Activated CD8-positive, alpha-beta memory T cell treated with anti-CD3 and anti-CD28 coated beads, Interleukin-2, amount 50 U/mL, for 48 hours (primary cell): ENCODE measurements at regions not wholly inside any gene's neighbourhood (a gene's known extent, or its start where the extent isn't known, plus 50 kb on each side); places are given as distances from the start of the nearest gene placed in this dataset.
"Not testable (repeated sequence)": the region's sequence is repeated elsewhere in the genome, so short reads cannot be mapped to it uniquely, and the experiment has no call there.

Experiments
- DNase-seq: peaks from one replicate; pipeline ENCODE4 v3.0.0-alpha.2; 2020

- no peak for DNase-seq
Observed at GRCh38 chr13:44778761-44779484, 202.8 kb upstream of the TSC22D1 start.

GRCh38 chr13:44775290-44775689 is 199.2 kb upstream of the TSC22D1 start:
- DNase-seq = not testable (repeated sequence)

- no peak for DNase-seq
Observed at GRCh38 chr13:44770951-44771350, 194.8 kb upstream of the TSC22D1 start.

GRCh38 chr13:44769686-44770085 is 193.6 kb upstream of the TSC22D1 start:
- DNase-seq = no peak

- DNase-seq = no peak
Observed at GRCh38 chr13:44768775-44769581, 192.8 kb upstream of the TSC22D1 start.

- DNase-seq = no peak
Observed at GRCh38 chr13:44768239-44768638, 192.1 kb upstream of the TSC22D1 start.

- no peak for DNase-seq
Observed at GRCh38 chr13:44765001-44765471, 188.9 kb upstream of the TSC22D1 start.

- DNase-seq = no peak
Observed at GRCh38 chr13:44764302-44764692, 188.2 kb upstream of the TSC22D1 start.

- no peak for DNase-seq
Observed at GRCh38 chr13:44763615-44764301, 187.6 kb upstream of the TSC22D1 start.

- no peak for DNase-seq
Observed at GRCh38 chr13:44762911-44763310, 186.8 kb upstream of the TSC22D1 start.

GRCh38 chr13:44760434-44760833 is 184.3 kb upstream of the TSC22D1 start:
- no peak for DNase-seq

GRCh38 chr13:44759384-44760360 is 183.5 kb upstream of the TSC22D1 start:
- DNase-seq = no peak

- no peak for DNase-seq
Observed at GRCh38 chr13:44758630-44759383, 182.7 kb upstream of the TSC22D1 start.

GRCh38 chr13:44757671-44758070 is 181.5 kb upstream of the TSC22D1 start:
- DNase-seq = no peak

GRCh38 chr13:44756276-44756810 is 180.2 kb upstream of the TSC22D1 start:
- DNase-seq = no peak

GRCh38 chr13:44755872-44756271 is 179.7 kb upstream of the TSC22D1 start:
- no peak for DNase-seq

- no peak for DNase-seq
Observed at GRCh38 chr13:44752164-44752563, 176.0 kb upstream of the TSC22D1 start.

- no peak for DNase-seq
Observed at GRCh38 chr13:44750630-44751029, 174.5 kb upstream of the TSC22D1 start.

- DNase-seq = no peak
Observed at GRCh38 chr13:44749906-44750305, 173.8 kb upstream of the TSC22D1 start.

GRCh38 chr13:44748439-44748838 is 172.3 kb upstream of the TSC22D1 start:
- DNase-seq = no peak

- DNase-seq = no peak
Observed at GRCh38 chr13:44747179-44747578, 171.0 kb upstream of the TSC22D1 start.
